ENCODE measurements at regions not wholly inside any gene's neighbourhood (a gene's known extent, or its start where the extent isn't known, plus 50 kb on each side); places are given as distances from the start of the nearest gene placed in this dataset.

DNA sequence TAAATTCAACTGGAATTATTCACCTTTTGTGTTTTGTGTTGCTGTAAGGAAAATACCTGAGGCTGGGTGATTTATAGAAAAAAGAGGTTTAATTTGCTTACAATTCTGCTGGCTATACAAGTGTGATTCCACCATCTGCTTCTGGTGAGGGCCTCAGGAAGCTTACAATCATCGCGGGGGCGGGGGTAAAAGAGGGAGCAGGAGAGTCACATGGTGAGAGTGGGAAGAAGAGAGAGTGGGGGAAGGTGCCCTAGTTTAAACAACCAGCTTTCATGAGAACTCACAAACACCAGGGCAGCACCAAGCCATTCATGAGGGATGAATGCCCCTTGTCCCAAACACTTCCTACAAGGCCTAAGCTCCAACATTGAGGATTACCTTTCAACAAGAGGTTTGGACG lies 760.7 kb upstream of the PCDH9 start:
- TF ChIP-seq, protein P1, sequence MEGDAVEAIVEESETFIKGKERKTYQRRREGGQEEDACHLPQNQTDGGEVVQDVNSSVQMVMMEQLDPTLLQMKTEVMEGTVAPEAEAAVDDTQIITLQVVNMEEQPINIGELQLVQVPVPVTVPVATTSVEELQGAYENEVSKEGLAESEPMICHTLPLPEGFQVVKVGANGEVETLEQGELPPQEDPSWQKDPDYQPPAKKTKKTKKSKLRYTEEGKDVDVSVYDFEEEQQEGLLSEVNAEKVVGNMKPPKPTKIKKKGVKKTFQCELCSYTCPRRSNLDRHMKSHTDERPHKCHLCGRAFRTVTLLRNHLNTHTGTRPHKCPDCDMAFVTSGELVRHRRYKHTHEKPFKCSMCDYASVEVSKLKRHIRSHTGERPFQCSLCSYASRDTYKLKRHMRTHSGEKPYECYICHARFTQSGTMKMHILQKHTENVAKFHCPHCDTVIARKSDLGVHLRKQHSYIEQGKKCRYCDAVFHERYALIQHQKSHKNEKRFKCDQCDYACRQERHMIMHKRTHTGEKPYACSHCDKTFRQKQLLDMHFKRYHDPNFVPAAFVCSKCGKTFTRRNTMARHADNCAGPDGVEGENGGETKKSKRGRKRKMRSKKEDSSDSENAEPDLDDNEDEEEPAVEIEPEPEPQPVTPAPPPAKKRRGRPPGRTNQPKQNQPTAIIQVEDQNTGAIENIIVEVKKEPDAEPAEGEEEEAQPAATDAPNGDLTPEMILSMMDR (IDR thresholded peaks at IDR 0.05), result no peak
- TF ChIP-seq JUN (IDR thresholded peaks at IDR 0.05), result no peak
- TF ChIP-seq NR3C1 (IDR thresholded peaks at IDR 0.05), result no peak
- TF ChIP-seq, protein P2, sequence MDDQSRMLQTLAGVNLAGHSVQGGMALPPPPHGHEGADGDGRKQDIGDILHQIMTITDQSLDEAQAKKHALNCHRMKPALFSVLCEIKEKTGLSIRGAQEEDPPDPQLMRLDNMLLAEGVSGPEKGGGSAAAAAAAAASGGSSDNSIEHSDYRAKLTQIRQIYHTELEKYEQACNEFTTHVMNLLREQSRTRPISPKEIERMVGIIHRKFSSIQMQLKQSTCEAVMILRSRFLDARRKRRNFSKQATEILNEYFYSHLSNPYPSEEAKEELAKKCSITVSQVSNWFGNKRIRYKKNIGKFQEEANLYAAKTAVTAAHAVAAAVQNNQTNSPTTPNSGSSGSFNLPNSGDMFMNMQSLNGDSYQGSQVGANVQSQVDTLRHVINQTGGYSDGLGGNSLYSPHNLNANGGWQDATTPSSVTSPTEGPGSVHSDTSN (IDR thresholded peaks at IDR 0.05), result no peak
